ENCODE measurements at regions not wholly inside any gene's neighbourhood (a gene's known extent, or its start where the extent isn't known, plus 50 kb on each side); places are given as distances from the start of the nearest gene placed in this dataset.

DNA sequence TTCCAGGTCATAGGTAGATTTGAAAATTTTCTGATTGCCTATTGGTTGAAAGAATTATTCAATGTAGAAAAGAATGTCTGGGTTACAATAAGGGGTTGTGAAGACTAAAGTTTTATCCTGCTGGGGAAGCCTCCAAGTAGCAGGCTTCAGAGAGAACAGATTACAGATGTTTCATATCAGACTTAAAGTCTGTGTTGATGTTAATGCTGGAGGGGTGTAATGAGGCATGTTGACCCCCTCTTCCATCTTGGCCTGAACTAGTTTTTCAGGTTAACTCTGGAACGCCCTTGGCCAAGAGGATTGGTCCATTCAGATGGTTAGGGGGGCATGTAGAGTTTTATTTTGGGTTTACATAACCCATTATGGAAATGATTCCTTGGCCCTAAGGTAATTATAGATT, 356.2 kb downstream of the UTRN start:
- TF ChIP-seq CTCF (IDR thresholded peaks at IDR 0.05) = no peak
- TF ChIP-seq POLR2A (IDR thresholded peaks at IDR 0.05) = no peak
